ENCODE measurements at regions not wholly inside any gene's neighbourhood (a gene's known extent, or its start where the extent isn't known, plus 50 kb on each side); places are given as distances from the start of the nearest gene placed in this dataset.

- TF ChIP-seq EP300 (IDR thresholded peaks at IDR 0.05) (no peak), POLR2A (IDR thresholded peaks at IDR 0.05) (no peak), CTCF (IDR thresholded peaks at IDR 0.05) (no peak)
Observed at GRCh38 chr9:13481274-13481673, 201.8 kb upstream of the MPDZ start.
